HepG2 (cell line): ENCODE measurements at regions not wholly inside any gene's neighbourhood (a gene's known extent, or its start where the extent isn't known, plus 50 kb on each side); places are given as distances from the start of the nearest gene placed in this dataset.

Experiments used
- ARNT ChIP-seq: fragments of 450-650 bp; IDR thresholded peaks from 2 replicates; pipeline ENCODE4 v1.6.1; 2017
- ATRX ChIP-seq: sonication (generic); formaldehyde crosslinking; IDR thresholded peaks from 2 replicates; pipeline ENCODE4 v1.4.0; 2020; ENCODE audit warnings: missing genetic modification reagents, borderline replicate concordance
- CEBPZ ChIP-seq: IDR thresholded peaks from 2 replicates; pipeline ENCODE4 v1.6.1; 2012; ENCODE audit warnings: low read length, improper control_type of control experiment
- CREM ChIP-seq, 2 experiments: sonication (generic) in 1 of 2; formaldehyde crosslinking in 1 of 2; IDR thresholded peaks; 2 replicates each; pipeline versions ENCODE4 v1.4.0 to v1.6.1; 2016 to 2020; ENCODE audit warnings: antibody characterized with exemption in 1 of 2, mild to moderate bottlenecking in 1 of 2, missing genetic modification reagents in 1 of 2
- HHEX ChIP-seq: IDR thresholded peaks from 2 replicates; pipeline ENCODE4 v1.6.1; 2016; ENCODE audit warnings: control low read depth
- LBX2 ChIP-seq: sonication (generic); formaldehyde crosslinking; IDR thresholded peaks from 2 replicates; pipeline ENCODE4 v1.5.0; 2020; ENCODE audit warnings: missing genetic modification reagents, mild to moderate bottlenecking, borderline replicate concordance
- MZF1 ChIP-seq: sonication (generic); formaldehyde crosslinking; IDR thresholded peaks from 2 replicates; pipeline ENCODE4 v1.8.1; 2023; ENCODE audit warnings: mild to moderate bottlenecking, missing genetic modification reagents, borderline replicate concordance
- PAF1 ChIP-seq: IDR thresholded peaks from 2 replicates; pipeline ENCODE4 v1.6.1; 2016; ENCODE audit warnings: missing genetic modification reagents, missing compliant biosample characterization
- PHF8 ChIP-seq: sonication (generic); formaldehyde crosslinking; IDR thresholded peaks from 2 replicates; pipeline ENCODE4 v1.5.0; 2020; ENCODE audit warnings: missing genetic modification reagents
- SP140L ChIP-seq: sonication (generic); formaldehyde crosslinking; IDR thresholded peaks from 2 replicates; pipeline ENCODE4 v1.4.0; 2020; ENCODE audit warnings: missing genetic modification reagents, borderline replicate concordance
- XRCC5 ChIP-seq: fragments of 200-400 bp; formaldehyde crosslinking; optimal IDR thresholded peaks from 2 replicates; pipeline ENCODE3; 2017; ENCODE audit warnings: mild to moderate bottlenecking, low read length
- YEATS4 ChIP-seq: sonication (generic); formaldehyde crosslinking; IDR thresholded peaks from 2 replicates; pipeline ENCODE4 v1.4.0; 2020; ENCODE audit warnings: missing genetic modification reagents, borderline replicate concordance
- ZFY ChIP-seq: sonication (generic); formaldehyde crosslinking; IDR thresholded peaks from 2 replicates; pipeline ENCODE4 v1.4.0; 2020; ENCODE audit warnings: missing genetic modification reagents
- ZNF142 ChIP-seq: sonication (generic); formaldehyde crosslinking; IDR thresholded peaks from 2 replicates; pipeline ENCODE4 v1.4.0; 2020; ENCODE audit warnings: missing genetic modification reagents
- ZNF749 ChIP-seq: sonication (generic); formaldehyde crosslinking; IDR thresholded peaks from 2 replicates; pipeline ENCODE4 v1.8.0; 2022; ENCODE audit warnings: mild to moderate bottlenecking, missing genetic modification reagents, moderate library complexity, borderline replicate concordance
- ZNF839 ChIP-seq: sonication (generic); formaldehyde crosslinking; IDR thresholded peaks from 2 replicates; pipeline ENCODE4 v1.4.0; 2020; ENCODE audit warnings: missing genetic modification reagents, mild to moderate bottlenecking, borderline replicate concordance
- TF ChIP-seq, protein P1 (sequence below): sonication (generic); formaldehyde crosslinking; IDR thresholded peaks from 2 replicates; pipeline ENCODE4 v1.8.1; 2023; ENCODE audit warnings: mild to moderate bottlenecking, missing genetic modification reagents
- TF ChIP-seq, protein P2 (sequence below): sonication (generic); formaldehyde crosslinking; IDR thresholded peaks from 2 replicates; pipeline ENCODE4 v1.4.0; 2020; ENCODE audit warnings: mild to moderate bottlenecking, missing genetic modification reagents

GRCh38 chr20:37636212-37636975 lies 57.4 kb upstream of the CTNNBL1 start (continued):
- TF ChIP-seq ZNF142 (CRISPR knock-in tag), result no peak
- TF ChIP-seq ZNF749, result no peak
- TF ChIP-seq LBX2 (CRISPR knock-in tag), result no peak
- no peak for TF ChIP-seq ZNF839 (CRISPR knock-in tag)
- TF ChIP-seq MZF1 (CRISPR knock-in tag), result no peak
- TF ChIP-seq, protein P1, sequence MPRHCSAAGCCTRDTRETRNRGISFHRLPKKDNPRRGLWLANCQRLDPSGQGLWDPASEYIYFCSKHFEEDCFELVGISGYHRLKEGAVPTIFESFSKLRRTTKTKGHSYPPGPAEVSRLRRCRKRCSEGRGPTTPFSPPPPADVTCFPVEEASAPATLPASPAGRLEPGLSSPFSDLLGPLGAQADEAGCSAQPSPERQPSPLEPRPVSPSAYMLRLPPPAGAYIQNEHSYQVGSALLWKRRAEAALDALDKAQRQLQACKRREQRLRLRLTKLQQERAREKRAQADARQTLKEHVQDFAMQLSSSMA (CRISPR knock-in tag), result no peak
- TF ChIP-seq YEATS4 (CRISPR knock-in tag), result no peak
- no peak for TF ChIP-seq CREM (IDR thresholded peaks at IDR 0.05)
- TF ChIP-seq CREM (CRISPR knock-in tag; IDR thresholded peaks at IDR 0.05), result no peak
- TF ChIP-seq ATRX (CRISPR knock-in tag), result no peak
- no peak for TF ChIP-seq ZFY (CRISPR knock-in tag)
- no peak for TF ChIP-seq CEBPZ
- TF ChIP-seq HHEX, result no peak
- no peak for TF ChIP-seq ARNT
- no peak for TF ChIP-seq SP140L (CRISPR knock-in tag)
- TF ChIP-seq, protein P2, sequence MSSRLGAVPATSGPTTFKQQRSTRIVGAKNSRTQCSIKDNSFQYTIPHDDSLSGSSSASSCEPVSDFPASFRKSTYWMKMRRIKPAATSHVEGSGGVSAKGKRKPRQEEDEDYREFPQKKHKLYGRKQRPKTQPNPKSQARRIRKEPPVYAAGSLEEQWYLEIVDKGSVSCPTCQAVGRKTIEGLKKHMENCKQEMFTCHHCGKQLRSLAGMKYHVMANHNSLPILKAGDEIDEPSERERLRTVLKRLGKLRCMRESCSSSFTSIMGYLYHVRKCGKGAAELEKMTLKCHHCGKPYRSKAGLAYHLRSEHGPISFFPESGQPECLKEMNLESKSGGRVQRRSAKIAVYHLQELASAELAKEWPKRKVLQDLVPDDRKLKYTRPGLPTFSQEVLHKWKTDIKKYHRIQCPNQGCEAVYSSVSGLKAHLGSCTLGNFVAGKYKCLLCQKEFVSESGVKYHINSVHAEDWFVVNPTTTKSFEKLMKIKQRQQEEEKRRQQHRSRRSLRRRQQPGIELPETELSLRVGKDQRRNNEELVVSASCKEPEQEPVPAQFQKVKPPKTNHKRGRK (CRISPR knock-in tag), result no peak
- no peak for TF ChIP-seq PAF1 (CRISPR knock-in tag)
- TF ChIP-seq PHF8 (CRISPR knock-in tag), result no peak
- TF ChIP-seq XRCC5, result no peak
